ENCODE measurements at regions not wholly inside any gene's neighbourhood (a gene's known extent, or its start where the extent isn't known, plus 50 kb on each side); places are given as distances from the start of the nearest gene placed in this dataset.
"Not testable (repeated sequence)": the region's sequence is repeated elsewhere in the genome, so short reads cannot be mapped to it uniquely, and the experiment has no call there.

DNA sequence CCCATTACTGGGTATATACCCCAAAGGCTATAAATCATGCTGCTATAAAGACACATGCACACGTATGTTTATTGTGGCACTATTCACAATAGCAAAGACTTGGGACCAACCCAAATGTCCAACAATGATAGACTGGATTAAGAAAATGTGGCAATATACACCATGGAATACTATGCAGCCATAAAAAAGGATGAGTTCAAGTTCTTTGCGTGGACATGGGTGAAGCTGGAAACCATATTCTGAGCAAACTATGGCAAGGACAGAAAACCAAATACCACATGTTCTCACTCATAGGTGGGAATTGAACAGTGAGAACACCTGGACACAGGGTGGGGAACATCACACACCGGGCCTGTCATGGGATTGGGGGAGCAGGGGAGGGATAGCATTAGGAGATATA, 54.4 kb upstream of the MUCL1 start:
- H3K27ac Mint-ChIP-seq (ENCODE audit: unreplicated experiment); H3K4me3 ChIP-seq (ENCODE audit: low read depth, low read length); CTCF ChIA-PET; H3K4me1 ChIP-seq; H3K4me3 Mint-ChIP-seq (ENCODE audit: unreplicated experiment); H3K36me3 ChIP-seq (ENCODE audit: control insufficient read depth, insufficient read depth, low read length); BruUV-seq (replicated peaks); H3K27me3 ChIP-seq (replicated peaks; ENCODE audit: control insufficient read depth, insufficient read depth, low read length); H3K27me3 Mint-ChIP-seq (ENCODE audit: insufficient read depth, unreplicated experiment); POLR2A ChIA-PET; DNase-seq; intact Hi-C loops (cut with micrococcal nuclease; ENCODE audit: unreplicated experiment); H3K9me3 ChIP-seq; H3K4me1 Mint-ChIP-seq (ENCODE audit: low read depth, unreplicated experiment); H3K9me3 Mint-ChIP-seq (ENCODE audit: unreplicated experiment); H3K36me3 Mint-ChIP-seq (ENCODE audit: insufficient read depth, unreplicated experiment): not testable (repeated sequence)

DNA sequence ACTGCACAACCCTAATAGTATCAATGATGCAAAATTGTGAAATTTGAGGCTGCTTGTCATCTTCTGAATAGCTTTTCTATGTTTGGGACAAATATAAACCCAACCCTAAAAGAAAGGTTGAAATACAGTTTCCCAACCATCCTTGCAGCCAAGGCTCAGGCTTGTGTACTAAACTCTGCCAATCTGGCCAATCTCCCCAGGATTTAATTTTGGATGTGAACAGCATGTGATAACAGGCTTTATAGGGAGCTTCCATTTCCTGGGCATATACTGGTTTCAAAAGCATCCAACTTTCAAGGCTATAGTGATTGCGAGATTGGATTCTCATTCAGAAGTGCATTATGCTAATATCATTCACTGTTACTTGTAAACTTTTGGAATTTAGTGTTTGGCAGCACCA, 55.7 kb upstream of the MUCL1 start:
- intact Hi-C loops (cut with micrococcal nuclease; ENCODE audit: unreplicated experiment): no loop called here
- no peak overlapping the region for H3K4me3 ChIP-seq (ENCODE audit: low read depth, low read length)
- no peaks in the 10 kb centered on the region for H3K27me3 ChIP-seq (replicated peaks; ENCODE audit: control insufficient read depth, insufficient read depth, low read length)
- no peaks in the 10 kb centered on the region for H3K4me1 ChIP-seq
- BruUV-seq (replicated peaks): no TSS peak
- Mint-ChIP-seq H3K27ac (ENCODE audit: unreplicated experiment) (no peak overlapping the region), H3K4me3 (ENCODE audit: unreplicated experiment) (no peak overlapping the region), H3K27me3 (ENCODE audit: insufficient read depth, unreplicated experiment) (no peaks in the 10 kb centered on the region), H3K4me1 (ENCODE audit: low read depth, unreplicated experiment) (no peaks in the 10 kb centered on the region), H3K36me3 (ENCODE audit: insufficient read depth, unreplicated experiment) (no peaks in the 10 kb centered on the region), H3K9me3 (ENCODE audit: unreplicated experiment) (no peaks in the 10 kb centered on the region)
- POLR2A ChIA-PET: no interaction called here
- TF ChIP-seq, protein P1, sequence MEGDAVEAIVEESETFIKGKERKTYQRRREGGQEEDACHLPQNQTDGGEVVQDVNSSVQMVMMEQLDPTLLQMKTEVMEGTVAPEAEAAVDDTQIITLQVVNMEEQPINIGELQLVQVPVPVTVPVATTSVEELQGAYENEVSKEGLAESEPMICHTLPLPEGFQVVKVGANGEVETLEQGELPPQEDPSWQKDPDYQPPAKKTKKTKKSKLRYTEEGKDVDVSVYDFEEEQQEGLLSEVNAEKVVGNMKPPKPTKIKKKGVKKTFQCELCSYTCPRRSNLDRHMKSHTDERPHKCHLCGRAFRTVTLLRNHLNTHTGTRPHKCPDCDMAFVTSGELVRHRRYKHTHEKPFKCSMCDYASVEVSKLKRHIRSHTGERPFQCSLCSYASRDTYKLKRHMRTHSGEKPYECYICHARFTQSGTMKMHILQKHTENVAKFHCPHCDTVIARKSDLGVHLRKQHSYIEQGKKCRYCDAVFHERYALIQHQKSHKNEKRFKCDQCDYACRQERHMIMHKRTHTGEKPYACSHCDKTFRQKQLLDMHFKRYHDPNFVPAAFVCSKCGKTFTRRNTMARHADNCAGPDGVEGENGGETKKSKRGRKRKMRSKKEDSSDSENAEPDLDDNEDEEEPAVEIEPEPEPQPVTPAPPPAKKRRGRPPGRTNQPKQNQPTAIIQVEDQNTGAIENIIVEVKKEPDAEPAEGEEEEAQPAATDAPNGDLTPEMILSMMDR (IDR thresholded peaks at IDR 0.05; ENCODE audit: insufficient read depth in 1 of 2, low read depth in 1 of 2, low read length in 1 of 2, severe bottlenecking in 1 of 2, unreplicated experiment in 1 of 2): no peak
- CTCF ChIA-PET: no interaction called here
- DNase-seq: no peak
- no peaks in the 10 kb centered on the region for H3K9me3 ChIP-seq
- no peaks in the 10 kb centered on the region for H3K36me3 ChIP-seq (ENCODE audit: control insufficient read depth, insufficient read depth, low read length)

DNA sequence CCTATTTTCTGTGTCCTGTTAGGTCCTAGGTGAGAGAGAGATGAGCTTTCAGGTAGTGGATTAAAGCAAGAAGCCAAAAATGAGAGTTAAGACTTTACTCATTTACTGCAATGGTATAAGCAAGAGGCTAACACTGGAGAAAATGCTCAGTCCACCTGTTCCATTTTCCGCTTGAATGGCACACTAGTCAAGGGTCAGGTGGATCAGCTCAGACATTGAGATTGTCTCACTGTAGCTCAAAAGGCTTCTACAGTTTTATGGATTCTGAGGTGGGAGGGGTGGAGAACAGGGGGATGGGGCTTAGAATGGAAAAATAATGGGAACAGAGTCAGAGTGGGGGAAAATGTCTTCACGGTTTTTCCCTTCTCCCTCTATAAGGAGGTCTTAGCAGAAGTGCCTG, 57.3 kb upstream of the MUCL1 start:
- Mint-ChIP-seq H3K36me3 (ENCODE audit: insufficient read depth, unreplicated experiment) (no peaks in the 10 kb centered on the region), H3K4me1 (ENCODE audit: low read depth, unreplicated experiment) (no peaks in the 10 kb centered on the region), H3K27me3 (ENCODE audit: insufficient read depth, unreplicated experiment) (no peaks in the 10 kb centered on the region), H3K4me3 (ENCODE audit: unreplicated experiment) (no peak overlapping the region), H3K27ac (ENCODE audit: unreplicated experiment) (no peak overlapping the region), H3K9me3 (ENCODE audit: unreplicated experiment) (no peaks in the 10 kb centered on the region)
- TF ChIP-seq, protein P1 (IDR thresholded peaks at IDR 0.05; ENCODE audit: insufficient read depth in 1 of 2, low read depth in 1 of 2, low read length in 1 of 2, severe bottlenecking in 1 of 2, unreplicated experiment in 1 of 2): no peak
- DNase-seq: no peak
- H3K4me1 ChIP-seq: no peaks in the 10 kb centered on the region
- H3K9me3 ChIP-seq: no peaks in the 10 kb centered on the region
- POLR2A ChIA-PET: no interaction called here
- CTCF ChIA-PET: no interaction called here
- intact Hi-C loops (cut with micrococcal nuclease; ENCODE audit: unreplicated experiment): no loop called here
- no peaks in the 10 kb centered on the region for H3K36me3 ChIP-seq (ENCODE audit: control insufficient read depth, insufficient read depth, low read length)
- no TSS peak for BruUV-seq (replicated peaks)
- H3K4me3 ChIP-seq (ENCODE audit: low read depth, low read length): no peak overlapping the region
- H3K27me3 ChIP-seq (replicated peaks; ENCODE audit: control insufficient read depth, insufficient read depth, low read length): no peaks in the 10 kb centered on the region

DNA sequence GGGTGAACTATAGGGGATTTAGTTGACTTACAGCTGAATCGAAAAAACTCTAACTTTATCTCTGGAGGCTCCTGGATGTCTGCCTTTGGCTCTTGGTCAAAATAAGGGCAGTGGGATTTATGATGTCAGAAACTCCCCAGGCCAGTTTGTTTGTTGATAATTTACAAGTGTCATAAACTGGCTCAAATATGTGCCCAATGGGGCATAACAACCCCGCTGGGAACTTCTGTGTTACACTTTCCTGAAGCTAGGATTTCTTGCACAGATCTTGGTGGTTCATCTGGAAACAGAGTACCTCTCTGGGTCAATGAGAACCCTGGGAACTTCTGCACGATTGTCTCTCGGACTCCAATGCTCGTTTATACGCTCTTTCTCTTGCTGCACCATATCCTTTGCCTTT, 58.7 kb upstream of the MUCL1 start:
- TF ChIP-seq, protein P1 (IDR thresholded peaks at IDR 0.05; ENCODE audit: insufficient read depth in 1 of 2, low read depth in 1 of 2, low read length in 1 of 2, severe bottlenecking in 1 of 2, unreplicated experiment in 1 of 2): no peak
- intact Hi-C loops (cut with micrococcal nuclease; ENCODE audit: unreplicated experiment): no loop called here

More for the DNA sequence above, 58.7 kb upstream of the MUCL1 start:
- no peaks in the 10 kb centered on the region for H3K36me3 Mint-ChIP-seq (ENCODE audit: insufficient read depth, unreplicated experiment)
- POLR2A ChIA-PET: no interaction called here
- no peaks in the 10 kb centered on the region for H3K4me1 ChIP-seq
- no peak overlapping the region for H3K4me3 ChIP-seq (ENCODE audit: low read depth, low read length)
- no peaks in the 10 kb centered on the region for H3K27me3 ChIP-seq (replicated peaks; ENCODE audit: control insufficient read depth, insufficient read depth, low read length)
- no peak overlapping the region for H3K27ac Mint-ChIP-seq (ENCODE audit: unreplicated experiment)
- H3K9me3 Mint-ChIP-seq (ENCODE audit: unreplicated experiment): no peaks in the 10 kb centered on the region
- no peaks in the 10 kb centered on the region for H3K36me3 ChIP-seq (ENCODE audit: control insufficient read depth, insufficient read depth, low read length)
- H3K27me3 Mint-ChIP-seq (ENCODE audit: insufficient read depth, unreplicated experiment): no peaks in the 10 kb centered on the region
- no TSS peak for BruUV-seq (replicated peaks)
- H3K9me3 ChIP-seq: no peaks in the 10 kb centered on the region
- H3K4me1 Mint-ChIP-seq (ENCODE audit: low read depth, unreplicated experiment): no peaks in the 10 kb centered on the region
- H3K4me3 Mint-ChIP-seq (ENCODE audit: unreplicated experiment): no peak overlapping the region
- no peak for DNase-seq
- CTCF ChIA-PET: no interaction called here

Measured in Caco-2 (cell line).